GM18868 (cell line): ENCODE measurements at regions not wholly inside any gene's neighbourhood (a gene's known extent, or its start where the extent isn't known, plus 50 kb on each side); places are given as distances from the start of the nearest gene placed in this dataset.

Source experiments
- ATAC-seq: cut with Tn5 transposase; IDR thresholded peaks from one replicate; pipeline ENCODE4 v1.9.1; 2021; ENCODE audit warnings: mild to moderate bottlenecking, moderate library complexity; ENCODE audit not compliant: unreplicated experiment

DNA sequence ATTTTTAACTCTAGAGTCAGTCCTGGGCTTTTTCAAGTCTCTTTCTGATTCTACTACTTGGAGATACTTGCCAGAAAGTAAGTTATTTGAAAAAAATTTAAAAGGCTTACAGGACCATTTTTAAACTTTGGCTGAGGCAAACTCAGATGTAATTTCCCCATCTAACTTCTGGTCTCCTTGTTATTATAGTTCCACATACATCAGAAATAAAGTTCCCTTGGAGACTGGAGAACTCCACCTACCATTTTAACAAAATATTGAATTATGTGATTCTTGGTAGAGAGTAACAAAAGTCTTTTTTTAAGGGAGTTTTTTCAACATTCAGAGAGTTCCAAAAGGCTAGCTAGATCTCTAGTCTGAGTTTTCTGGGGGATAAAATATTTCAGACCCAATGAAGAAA, 56.3 kb upstream of the SNX2 start:
- ATAC-seq = no peak

DNA sequence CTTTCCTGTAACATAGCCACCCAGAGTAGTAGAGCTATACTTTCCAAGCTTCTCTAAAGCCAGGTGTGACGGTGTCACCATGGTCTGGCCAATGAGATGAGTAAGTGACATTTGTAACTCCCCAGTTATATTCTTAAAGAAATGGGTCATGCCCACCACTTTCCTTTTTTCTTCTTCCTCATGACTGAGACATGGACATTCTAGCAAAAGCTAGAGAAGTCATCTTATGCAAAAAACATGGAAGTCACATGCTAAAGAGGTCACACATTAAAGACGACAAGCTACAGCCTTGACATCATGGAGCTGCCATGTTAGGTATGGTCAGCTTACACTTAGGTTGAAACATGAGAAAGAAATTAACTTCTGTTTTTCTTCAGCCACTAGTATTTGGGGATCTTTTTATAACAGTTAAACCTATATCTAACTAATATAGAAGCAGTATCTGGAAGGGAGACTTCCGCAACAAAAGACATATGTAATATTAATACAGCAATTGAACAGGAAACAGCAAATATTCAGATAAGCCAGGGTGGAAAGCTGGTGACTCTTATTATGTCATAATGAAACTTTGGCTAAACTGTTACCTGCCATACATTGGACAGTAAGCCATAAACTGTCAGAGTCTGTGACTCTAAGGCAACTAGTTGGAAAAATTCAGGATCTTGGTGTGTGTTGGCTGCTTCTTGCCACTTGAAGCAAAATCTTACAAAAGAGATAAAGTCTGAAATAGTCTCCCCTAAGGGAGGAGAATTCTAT, 54.7 kb upstream of the SNX2 start:
- ATAC-seq = peak; percentile 38

- no peak for ATAC-seq
Observed at GRCh38 chr5:122721127-122721526, 53.8 kb upstream of the SNX2 start.

DNA sequence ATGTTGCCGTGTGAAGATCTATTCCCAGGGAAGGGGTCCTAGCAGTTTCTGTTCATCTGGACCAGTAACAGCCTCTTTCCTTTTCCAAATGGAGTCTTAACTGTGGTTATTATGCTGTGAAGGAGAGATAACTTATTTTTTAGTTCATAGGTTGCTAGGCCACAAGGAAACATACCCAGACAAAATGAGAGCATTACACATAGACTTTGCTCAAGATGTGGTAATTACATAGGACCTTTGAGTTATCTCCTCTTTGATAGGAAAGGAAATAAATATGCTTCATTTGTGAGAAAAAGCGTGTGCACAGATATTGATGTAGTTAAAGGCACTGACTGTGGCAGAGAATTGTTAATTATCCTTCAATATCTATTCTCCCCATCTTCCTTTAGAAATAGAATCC, 52.5 kb upstream of the SNX2 start:
- ATAC-seq = no peak

GRCh38 chr5:122723606-122724352, 51.1 kb upstream of the SNX2 start:
- ATAC-seq = peak; percentile 82
